8988T (cell line): ENCODE measurements at regions not wholly inside any gene's neighbourhood (a gene's known extent, or its start where the extent isn't known, plus 50 kb on each side); places are given as distances from the start of the nearest gene placed in this dataset.

Experiments
- DNase-seq: peaks from one replicate; pipeline ENCODE4 v3.0.0; 2011

DNA sequence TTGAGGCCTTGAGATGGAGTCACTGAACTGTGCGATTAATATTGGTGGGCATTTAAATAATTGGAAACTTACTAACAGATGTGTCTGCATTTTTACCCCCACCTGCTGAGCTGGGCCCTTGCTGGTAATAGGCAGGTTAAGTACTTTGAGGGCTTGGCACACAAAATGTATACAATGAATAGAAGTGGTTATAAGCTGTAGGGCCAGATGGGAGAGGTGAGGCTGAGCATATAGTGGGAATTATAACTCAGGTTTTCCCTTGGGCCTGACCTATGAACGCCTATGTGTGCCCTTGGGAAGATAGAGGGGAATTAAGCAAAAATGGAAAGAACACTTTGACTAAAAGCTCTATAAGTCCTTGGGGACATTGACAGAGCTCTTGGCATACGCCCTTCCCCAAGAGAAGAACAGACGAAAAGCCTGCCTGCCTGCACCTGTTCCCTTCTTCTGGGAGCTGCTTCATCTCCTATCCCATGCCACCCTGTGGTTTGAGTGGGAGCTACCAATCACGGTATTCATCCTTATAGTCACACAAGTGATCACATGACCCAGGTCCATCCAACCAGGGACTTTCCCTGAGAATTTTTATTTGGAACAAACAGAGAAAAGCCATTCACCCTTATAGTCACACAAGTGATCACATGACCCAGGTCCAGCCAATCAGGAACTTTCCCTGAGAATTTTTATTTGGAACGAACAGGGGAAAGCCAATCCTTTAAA, 260.7 kb upstream of the CSF3R start:
- no peak for DNase-seq

GRCh38 chr1:36741066-36741465, 258.4 kb upstream of the CSF3R start:
- DNase-seq, result no peak

DNA sequence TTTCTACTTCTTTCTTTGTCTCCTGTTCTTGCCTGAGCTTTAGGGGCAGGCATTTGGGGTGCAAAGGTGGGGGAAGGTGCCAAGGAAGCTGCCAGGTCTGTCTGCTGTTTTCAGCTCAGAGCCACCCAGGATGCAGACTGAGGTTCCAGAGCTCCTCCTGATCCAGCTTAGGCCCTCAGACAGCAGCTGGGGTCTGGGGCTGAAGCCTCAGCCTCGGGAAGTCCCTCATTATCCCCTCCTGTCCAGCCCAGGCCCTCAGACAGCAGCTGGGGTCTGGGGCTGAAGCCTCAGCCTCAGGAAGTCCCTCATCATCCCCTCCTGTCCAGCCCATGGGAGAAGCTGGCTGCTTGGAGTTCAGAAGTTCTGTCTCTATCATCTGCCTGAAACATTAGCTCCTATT, 257.7 kb upstream of the CSF3R start:
- no peak for DNase-seq

DNA sequence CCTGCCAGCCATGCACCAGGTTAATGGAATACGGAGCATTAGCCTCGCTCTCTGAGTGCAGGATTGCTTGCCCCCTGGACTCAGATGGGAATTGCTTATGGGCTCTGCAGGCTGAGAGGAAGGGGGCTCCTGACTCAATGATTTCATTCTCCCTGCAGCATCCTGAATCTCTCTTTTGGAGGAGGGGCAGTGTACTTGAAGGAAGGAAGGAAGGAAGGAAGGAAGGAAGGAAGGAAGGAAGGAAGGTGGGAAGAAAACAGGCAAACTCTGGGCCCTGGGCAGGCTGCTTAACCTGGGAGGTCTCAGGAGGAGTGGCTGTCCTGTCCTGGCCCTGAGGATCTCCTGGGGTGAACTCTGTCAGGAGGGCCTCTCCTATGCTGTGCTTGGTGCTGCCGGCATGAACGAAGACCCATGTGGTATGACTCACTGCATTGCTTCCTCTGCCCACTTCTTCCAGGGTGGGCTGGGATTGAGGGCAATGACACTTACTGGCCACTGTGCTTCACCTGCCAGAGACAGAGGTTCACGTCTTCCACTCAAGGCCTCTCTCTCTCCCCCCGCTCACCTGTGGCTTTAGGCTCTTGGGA, 257.1 kb upstream of the CSF3R start:
- no peak for DNase-seq

DNA sequence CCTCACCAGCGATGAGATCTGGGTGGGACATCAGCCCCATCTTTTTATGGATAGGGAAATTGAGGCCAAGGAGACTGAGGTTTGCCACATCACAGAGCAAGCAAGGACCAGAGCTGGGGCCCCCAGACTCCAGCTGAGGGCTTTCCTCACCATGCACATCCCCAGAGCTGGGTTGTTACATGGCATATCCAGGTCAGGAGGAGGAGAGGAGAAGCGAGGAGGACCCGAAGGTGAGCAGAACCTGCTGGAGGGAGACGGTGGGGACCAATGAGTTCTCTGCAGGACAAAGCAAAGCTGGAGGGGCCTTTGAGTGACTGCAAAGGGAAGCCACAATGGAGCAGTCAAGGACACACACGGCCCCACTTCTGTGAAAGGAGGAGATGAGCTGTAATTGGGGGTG, 255.5 kb upstream of the CSF3R start:
- DNase-seq, result no peak

DNA sequence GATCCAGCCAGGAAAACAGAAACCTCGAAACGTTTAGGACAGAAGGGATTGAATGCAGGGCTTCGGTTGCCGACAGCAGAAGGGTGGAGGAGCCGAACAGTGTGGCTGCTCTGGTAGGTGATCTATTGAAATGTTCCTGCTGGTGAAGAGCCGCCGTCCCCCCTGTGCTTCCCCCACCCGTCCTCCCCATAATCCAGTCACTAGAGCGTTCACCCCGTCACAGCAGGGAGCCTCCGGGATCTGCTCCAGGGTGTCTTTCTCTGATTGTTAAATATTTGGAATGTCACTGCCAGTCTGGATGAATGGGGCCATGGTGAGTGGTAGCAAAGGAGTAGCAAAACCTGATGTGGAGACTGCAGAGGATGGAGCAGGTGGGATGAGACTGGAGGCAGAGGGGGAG, 255.1 kb upstream of the CSF3R start:
- DNase-seq, result no peak

DNA sequence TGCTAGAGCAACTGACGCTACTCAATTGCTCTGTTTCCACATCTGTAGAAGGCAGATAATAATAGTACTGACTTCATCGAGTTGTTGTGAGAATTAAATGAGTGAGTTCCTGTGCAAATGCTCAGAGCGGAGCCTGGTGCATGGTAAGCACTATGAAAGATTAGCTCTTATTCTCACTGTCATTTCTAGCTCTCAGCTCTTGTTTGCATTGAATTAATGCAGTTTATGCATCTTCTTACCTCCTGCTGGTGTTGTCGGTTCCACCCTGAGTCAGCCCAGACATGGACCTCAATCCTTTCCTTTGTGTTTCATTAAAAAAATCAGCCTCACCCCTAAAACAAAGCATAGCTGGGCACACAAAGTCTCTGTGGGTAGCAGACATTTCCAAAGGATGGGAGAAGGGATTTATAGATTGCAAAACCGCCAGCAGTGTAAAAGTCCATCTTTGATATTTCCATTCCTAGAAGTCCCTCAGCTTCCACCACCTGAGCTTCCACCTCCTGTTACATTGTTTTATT, 254.4 kb upstream of the CSF3R start:
- no peak for DNase-seq

GRCh38 chr1:36735939-36736730, 253.4 kb upstream of the CSF3R start:
- DNase-seq, result no peak

DNA sequence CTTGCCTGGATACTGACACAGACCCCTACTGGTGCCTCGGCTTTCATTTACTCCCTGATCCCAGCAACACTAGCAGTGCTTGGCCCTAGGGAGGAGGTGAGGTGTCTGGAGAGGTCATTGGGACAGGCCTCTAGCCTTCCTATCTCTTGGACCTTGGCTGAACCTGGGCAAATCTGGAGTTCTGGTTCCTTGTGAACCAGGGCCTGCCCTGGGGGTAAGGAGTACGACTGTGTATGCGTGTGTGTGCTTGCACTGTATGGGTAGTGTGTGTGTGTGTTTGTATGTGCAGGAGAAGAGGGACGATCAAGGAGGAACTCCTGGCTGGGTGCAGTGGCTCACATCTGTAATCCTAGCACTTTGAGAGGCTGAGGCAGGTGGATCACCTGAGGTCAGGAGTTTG, 252.7 kb upstream of the CSF3R start:
- no peak for DNase-seq

DNA sequence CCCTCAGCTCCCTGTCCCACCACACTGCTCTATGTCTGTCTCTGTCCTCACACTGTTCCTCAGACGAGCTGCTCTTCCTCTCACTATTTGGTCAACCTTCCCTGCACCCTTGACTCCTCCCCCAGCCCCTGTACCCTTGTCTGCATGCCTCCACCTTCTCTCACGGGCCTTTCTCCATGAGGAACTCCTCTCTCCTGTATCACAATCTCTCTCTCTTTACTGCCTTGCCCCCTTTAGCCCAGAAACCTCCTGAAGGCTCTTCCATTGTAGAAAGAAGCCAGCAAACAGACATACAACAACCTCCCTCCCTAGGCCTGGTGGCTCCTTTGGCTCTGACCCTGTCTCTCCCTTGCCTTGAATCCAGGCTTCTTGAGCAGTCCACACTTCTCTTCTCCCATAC, 251.6 kb upstream of the CSF3R start:
- DNase-seq, result no peak

DNA sequence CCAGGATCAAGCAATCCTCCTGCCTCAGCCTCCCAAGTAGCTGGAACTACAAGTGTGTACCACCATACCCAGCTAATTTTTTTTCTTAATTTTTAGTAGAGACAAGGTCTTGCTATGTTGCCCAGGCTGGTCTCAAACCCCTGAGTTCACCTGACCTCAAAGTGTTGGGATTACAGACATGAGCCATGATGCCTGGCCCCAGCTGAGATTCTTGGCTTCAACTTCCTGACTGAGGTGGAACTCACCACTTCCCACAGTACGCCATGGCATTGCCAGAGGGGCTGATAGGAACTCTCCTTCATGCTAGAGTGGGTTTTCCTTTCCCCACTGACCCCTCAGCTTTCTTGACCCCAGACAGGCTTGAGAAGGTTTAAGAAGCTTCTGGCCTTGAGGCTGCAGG, 251.0 kb upstream of the CSF3R start:
- no peak for DNase-seq

- no peak for DNase-seq
These were observed 249.3 kb upstream of the CSF3R start for GRCh38 chr1:36732015-36732356.

DNA sequence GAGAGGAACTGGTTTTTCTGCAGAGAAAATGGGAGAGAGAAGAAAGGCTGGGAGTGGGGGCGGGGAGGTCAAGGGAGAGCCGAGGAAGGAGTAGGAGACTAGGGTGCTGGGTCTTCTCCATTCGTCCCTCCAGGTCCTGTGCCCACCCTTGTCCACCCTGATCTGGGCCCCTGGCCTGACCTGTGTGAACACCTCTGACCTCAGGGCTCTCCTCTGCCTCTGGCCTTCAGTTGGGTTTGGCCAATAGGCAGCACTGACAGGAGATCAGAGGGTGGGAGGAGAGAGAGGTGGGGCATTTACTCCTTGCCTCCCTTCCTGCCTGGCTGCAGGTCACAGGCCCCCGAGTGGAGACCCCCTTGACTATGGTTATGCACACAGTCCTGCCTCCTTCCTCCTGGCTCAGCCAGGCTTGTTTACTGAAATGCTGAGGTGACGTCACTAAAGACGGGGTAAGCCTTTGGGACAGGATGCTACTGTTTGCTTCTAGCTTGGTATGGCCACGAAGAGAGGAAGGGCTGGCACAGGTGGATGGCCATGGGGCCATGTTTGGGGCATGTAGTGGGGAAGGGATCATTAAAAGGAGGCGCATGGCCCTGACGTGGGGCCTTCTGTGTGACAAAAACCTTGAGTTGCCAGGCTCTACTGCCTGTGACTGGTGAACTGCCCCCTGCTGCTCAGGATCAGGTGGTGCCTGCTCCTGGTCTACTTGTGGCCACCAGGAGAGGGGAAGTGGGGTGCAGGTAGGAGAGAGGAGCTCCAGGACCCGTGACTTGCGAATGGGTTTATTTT, 248.7 kb upstream of the CSF3R start:
- DNase-seq, result no peak

- DNase-seq, result no peak
These were observed 247.9 kb upstream of the CSF3R start for GRCh38 chr1:36730599-36730998.

DNA sequence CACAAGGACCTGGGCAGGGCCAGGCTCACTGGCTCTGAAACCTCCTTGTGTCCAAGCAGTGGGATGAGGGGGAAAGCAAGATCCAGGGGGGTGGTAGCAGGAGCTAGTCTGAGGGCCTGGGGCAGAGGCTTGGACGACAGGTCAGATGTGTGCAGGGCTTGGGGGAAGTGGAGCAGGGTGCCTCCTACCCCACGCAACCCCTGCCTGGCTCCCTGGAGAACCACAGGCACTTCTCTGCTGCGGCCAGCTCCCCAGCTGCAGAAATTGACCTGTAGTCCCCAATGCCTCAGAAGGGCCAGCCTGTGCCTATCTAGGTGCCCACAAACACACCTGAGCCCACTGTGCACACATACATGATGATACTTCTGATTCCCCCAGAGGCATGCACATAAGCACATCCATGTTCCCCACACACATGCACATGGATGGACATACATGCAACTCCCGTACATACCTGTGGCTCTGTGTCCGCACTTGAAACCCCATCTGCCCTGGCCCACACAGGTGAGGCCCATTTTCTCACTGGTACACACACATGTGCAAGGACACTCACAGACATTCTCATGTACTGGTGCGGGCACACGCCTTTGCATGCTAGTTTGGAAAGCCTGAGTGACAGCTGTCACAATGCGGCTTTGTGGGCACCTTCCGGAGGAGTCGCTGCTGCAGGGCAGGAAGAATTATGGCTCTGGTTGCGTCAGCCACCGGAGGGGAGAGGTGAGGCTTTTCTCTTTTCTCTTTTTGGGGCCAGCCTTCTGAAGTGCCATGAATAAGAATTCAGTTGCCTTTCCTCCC, 247.2 kb upstream of the CSF3R start:
- DNase-seq, result no peak

GRCh38 chr1:36729289-36729688, 246.6 kb upstream of the CSF3R start:
- DNase-seq, result no peak

- DNase-seq, result no peak
These were observed 246.1 kb upstream of the CSF3R start for GRCh38 chr1:36728846-36729245.

- DNase-seq, result no peak
These were observed 245.3 kb upstream of the CSF3R start for GRCh38 chr1:36728051-36728450.

GRCh38 chr1:36725151-36725550, 242.4 kb upstream of the CSF3R start:
- DNase-seq, result no peak

DNA sequence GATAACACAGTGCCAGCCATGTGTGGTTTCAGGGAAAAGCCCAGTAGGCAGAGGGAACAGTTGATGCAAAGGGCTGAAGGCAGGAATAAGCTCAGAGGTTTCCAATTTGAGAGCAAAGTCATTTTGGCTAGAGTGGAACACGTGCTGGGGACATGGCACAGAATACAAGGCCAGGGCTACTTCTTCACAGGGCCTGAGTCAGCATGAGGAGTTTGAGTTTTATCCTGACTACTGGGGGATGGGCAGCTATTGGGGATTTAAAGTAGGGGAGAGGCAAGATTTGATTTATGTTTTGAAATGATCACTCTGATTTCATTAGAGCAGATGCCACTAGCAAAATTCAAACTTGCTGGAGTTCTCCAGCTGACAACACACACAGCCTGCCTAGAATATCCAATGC, 241.1 kb upstream of the CSF3R start:
- DNase-seq, result no peak

DNA sequence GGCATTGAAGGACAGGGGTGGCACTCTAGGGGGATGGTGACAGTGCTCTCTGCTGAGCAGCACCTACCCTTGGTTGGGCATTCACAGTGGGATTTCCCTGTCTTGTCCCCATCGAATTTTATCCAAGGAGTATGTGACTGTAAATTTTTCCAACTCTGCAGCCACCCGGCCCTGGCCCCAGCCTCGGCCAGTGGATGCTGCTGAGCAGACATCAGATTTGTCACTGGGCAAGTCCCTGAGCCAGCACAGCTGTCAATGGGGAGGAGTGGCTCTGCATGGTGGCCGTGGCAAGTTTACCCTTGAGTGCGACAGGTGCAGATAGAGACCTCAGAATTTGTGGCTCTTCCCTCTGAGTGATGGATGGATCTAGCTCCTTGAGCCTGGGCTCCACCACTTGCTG, 240.2 kb upstream of the CSF3R start:
- no peak for DNase-seq

DNA sequence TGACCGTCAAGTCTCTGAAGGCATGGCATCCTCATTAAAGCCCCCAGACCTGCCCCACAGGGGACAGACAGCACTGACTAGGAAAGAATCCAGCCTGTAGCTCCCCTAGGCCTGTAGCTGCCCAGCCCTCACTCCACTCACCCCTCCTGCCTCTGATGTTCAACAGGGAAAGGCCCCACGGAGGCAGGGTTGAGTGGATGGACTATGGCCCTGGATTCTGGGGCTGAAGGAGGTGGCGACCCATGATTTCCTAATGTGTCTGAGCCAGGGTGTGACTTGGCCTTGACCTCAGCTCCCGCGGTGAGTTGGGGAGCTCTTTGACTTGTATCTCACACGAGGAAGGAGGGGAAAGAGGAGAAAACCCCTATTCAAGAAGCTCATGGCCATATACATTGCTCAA, 238.5 kb upstream of the CSF3R start:
- DNase-seq, result no peak

DNA sequence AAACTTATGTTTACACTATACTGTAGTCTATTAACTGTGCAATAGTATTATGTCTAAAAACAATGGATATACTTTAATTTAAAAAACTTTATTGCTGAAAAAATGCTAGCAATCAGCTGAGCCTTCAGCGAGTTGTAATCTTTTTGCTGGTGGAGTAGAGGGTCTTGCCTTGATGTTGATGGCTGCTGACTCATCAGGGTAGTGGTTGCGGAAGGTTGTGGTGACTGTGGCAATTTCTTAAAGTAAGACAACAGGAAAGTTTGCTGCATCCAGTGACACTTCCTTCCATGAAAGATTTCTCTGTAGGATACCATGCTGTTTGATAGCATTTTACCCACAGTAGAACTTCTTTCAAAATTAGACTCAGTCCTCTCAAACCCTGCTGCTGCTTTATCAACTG, 234.7 kb upstream of the CSF3R start:
- no peak for DNase-seq
